H9 (cell line): ENCODE measurements at regions not wholly inside any gene's neighbourhood (a gene's known extent, or its start where the extent isn't known, plus 50 kb on each side); places are given as distances from the start of the nearest gene placed in this dataset.

ENCODE experiments used
- DNase-seq: peaks from one replicate; pipeline ENCODE4 v3.0.0-alpha.2; 2017
- H2AFZ ChIP-seq: one replicate; pipeline ENCODE4 v1.6.1; 2013; ENCODE audit warnings: mild to moderate bottlenecking, low read length, control low read depth, moderate library complexity
- H2AK5ac ChIP-seq: 2 replicates; pipeline ENCODE4 v1.6.1; 2013; ENCODE audit warnings: low read length, control low read depth, mixed read lengths; ENCODE audit not compliant: insufficient read length
- H2BK120ac ChIP-seq: one replicate; pipeline ENCODE4 v1.6.1; 2013; ENCODE audit warnings: low read depth, mild to moderate bottlenecking, low read length, control low read depth, inconsistent platforms; ENCODE audit not compliant: poor library complexity, severe bottlenecking
- H2BK12ac ChIP-seq: 2 replicates; pipeline ENCODE4 v1.6.1; 2013; ENCODE audit warnings: low read length, control low read depth, mixed read lengths, low read depth; ENCODE audit not compliant: insufficient read length
- H2BK15ac ChIP-seq: 2 replicates; pipeline ENCODE4 v1.6.1; 2013; ENCODE audit warnings: low read depth, low read length, control low read depth
- H2BK20ac ChIP-seq: one replicate; pipeline ENCODE4 v1.6.1; 2013; ENCODE audit warnings: low read depth, mild to moderate bottlenecking, low read length, control low read depth, inconsistent platforms; ENCODE audit not compliant: poor library complexity, severe bottlenecking
- H2BK5ac ChIP-seq: 2 replicates; pipeline ENCODE4 v1.6.1; 2013; ENCODE audit warnings: low read length, control low read depth, mixed read lengths; ENCODE audit not compliant: insufficient read length
- H3K14ac ChIP-seq: 2 replicates; pipeline ENCODE4 v1.6.1; 2013; ENCODE audit warnings: low read length, control low read depth; ENCODE audit not compliant: insufficient read depth
- H3K18ac ChIP-seq: 2 replicates; pipeline ENCODE4 v1.6.1; 2013; ENCODE audit warnings: low read depth, mild to moderate bottlenecking, mixed read lengths, low read length, control low read depth; ENCODE audit not compliant: insufficient read length
- H3K23ac ChIP-seq: 2 replicates; pipeline ENCODE4 v1.6.1; 2013; ENCODE audit warnings: low read length, control low read depth, mixed read lengths, low read depth; ENCODE audit not compliant: insufficient read length
- H3K23me2 ChIP-seq: 2 replicates; pipeline ENCODE4 v1.6.1; 2013; ENCODE audit warnings: low read depth, mild to moderate bottlenecking, mixed read lengths, low read length, control low read depth; ENCODE audit not compliant: insufficient read length, poor library complexity, severe bottlenecking
- H3K27ac ChIP-seq: 2 replicates; pipeline ENCODE4 v1.5.1; 2013; ENCODE audit warnings: low read length, control low read depth, mixed read lengths, low read depth; ENCODE audit not compliant: insufficient read length
- H3K27me3 ChIP-seq: 2 replicates; pipeline ENCODE4 v1.6.1; 2013; ENCODE audit warnings: low read length, control low read depth, inconsistent platforms; ENCODE audit not compliant: insufficient read depth
- H3K4ac ChIP-seq: 2 replicates; pipeline ENCODE4 v1.6.1; 2013; ENCODE audit warnings: low read depth, mild to moderate bottlenecking, control low read depth, inconsistent platforms, low read length, moderate library complexity
- H3K4me1 ChIP-seq: 2 replicates; pipeline ENCODE4 v1.6.1; 2013; ENCODE audit warnings: low read length, control low read depth, inconsistent platforms; ENCODE audit not compliant: insufficient read depth
- H3K4me2 ChIP-seq: 2 replicates; pipeline ENCODE4 v1.6.1; 2013; ENCODE audit warnings: low read length, control low read depth, mixed read lengths; ENCODE audit not compliant: insufficient read length, insufficient read depth
- H3K56ac ChIP-seq: 2 replicates; pipeline ENCODE4 v1.6.1; 2013; ENCODE audit warnings: low read depth, mild to moderate bottlenecking, mixed read lengths, low read length, control low read depth; ENCODE audit not compliant: insufficient read length
- H3K79me1 ChIP-seq: 2 replicates; pipeline ENCODE4 v1.6.1; 2013; ENCODE audit warnings: low read depth, mild to moderate bottlenecking, moderate library complexity, low read length, control low read depth, inconsistent platforms; ENCODE audit not compliant: insufficient read depth, poor library complexity, severe bottlenecking
- H3K79me2 ChIP-seq: 2 replicates; pipeline ENCODE4 v1.6.1; 2013; ENCODE audit warnings: low read length, control low read depth, inconsistent platforms; ENCODE audit not compliant: insufficient read depth
- H3K9ac ChIP-seq: 2 replicates; pipeline ENCODE4 v1.6.1; 2013; ENCODE audit warnings: low read length, control low read depth, mixed read lengths; ENCODE audit not compliant: insufficient read length; ENCODE audit errors: extremely low read depth
- H3K9me3 ChIP-seq: one replicate; pipeline ENCODE4 v1.6.1; 2013; ENCODE audit warnings: low read depth, low read length, inconsistent platforms; ENCODE audit not compliant: control insufficient read depth
- H3T11ph ChIP-seq: one replicate; pipeline ENCODE4 v1.6.1; 2013; ENCODE audit warnings: mild to moderate bottlenecking, low read length, control low read depth, inconsistent platforms
- H4K20me1 ChIP-seq: one replicate; pipeline ENCODE4 v1.6.1; 2013; ENCODE audit not compliant: control insufficient read depth, insufficient read length, insufficient read depth
- H4K5ac ChIP-seq: 2 replicates; pipeline ENCODE4 v1.6.1; 2013; ENCODE audit warnings: low read depth, mild to moderate bottlenecking, mixed read lengths, low read length, control low read depth; ENCODE audit not compliant: insufficient read length
- H4K8ac ChIP-seq: replicated peaks from 2 replicates; pipeline ENCODE4 v1.6.1; 2013; ENCODE audit warnings: low read length, control low read depth, mixed read lengths, low read depth; ENCODE audit not compliant: insufficient read length
- H4K91ac ChIP-seq: 2 replicates; pipeline ENCODE4 v1.6.1; 2013; ENCODE audit warnings: low read depth, mild to moderate bottlenecking, moderate library complexity, mixed read lengths, low read length, control low read depth; ENCODE audit not compliant: insufficient read length
- H3K27ac Mint-ChIP-seq, 3 experiments: 2 replicates in 2 of 3; 3 replicates in 1 of 3; pipeline ENCODE4 v1.8.0; 2020 to 2021; ENCODE audit warnings: mixed read lengths in 3 of 3, mild to moderate bottlenecking in 1 of 3, moderate library complexity in 1 of 3
- H3K27me3 Mint-ChIP-seq: 2 replicates; pipeline ENCODE4 v1.8.0; 2021; ENCODE audit warnings: low read depth, mild to moderate bottlenecking, moderate library complexity, mixed read lengths
- H3K36me3 Mint-ChIP-seq, 3 experiments: 2 replicates in 2 of 3; 3 replicates in 1 of 3; pipeline ENCODE4 v1.8.0; 2020 to 2021; ENCODE audit warnings: low read depth in 3 of 3, mixed read lengths in 3 of 3; ENCODE audit not compliant: insufficient read depth in 1 of 3
- H3K4me1 Mint-ChIP-seq, 2 experiments: 2 replicates each; pipeline ENCODE4 v1.8.0; 2020; ENCODE audit warnings: mixed read lengths in 2 of 2
- H3K4me3 Mint-ChIP-seq, 2 experiments: 2 replicates in 1 of 2; 3 replicates in 1 of 2; pipeline ENCODE4 v1.8.0; 2020 to 2021; ENCODE audit warnings: mild to moderate bottlenecking in 2 of 2, mixed read lengths in 2 of 2, moderate library complexity in 1 of 2
- H3K9me3 Mint-ChIP-seq, 2 experiments: 2 replicates in 1 of 2; 3 replicates in 1 of 2; pipeline ENCODE4 v1.8.0; 2020; ENCODE audit warnings: mild to moderate bottlenecking in 2 of 2, mixed read lengths in 2 of 2, moderate library complexity in 1 of 2
- CTCF ChIP-seq: fragments of 200-600 bp; sonication (generic); conservative IDR thresholded peaks from 3 replicates; pipeline ENCODE4 v1.8.0; 2021; ENCODE audit warnings: antibody characterized with exemption, mild to moderate bottlenecking
- WGBS: extraction: QIAGEN DNeasy Blood & Tissue Kit; methylation state at CpG from one replicate; pipeline ENCODE4 v1.1.7; 2013; ENCODE audit warnings: missing lambda C conversion rate, low lambda C conversion rate, mixed read lengths; ENCODE audit not compliant: insufficient read length; ENCODE audit errors: extremely low coverage; 5-methylcytosine and 5-hydroxymethylcytosine counted together

GRCh38 chr12:84308211-84308610 lies 604.4 kb downstream of the SLC6A15 start:
- Histone ChIP-seq H3K23me2 (no peaks in the 10 kb centered on the region), H2BK12ac (no peak overlapping the region), H3K79me2 (no peaks in the 10 kb centered on the region), H3K4me1 (no peaks in the 10 kb centered on the region), H4K8ac (no peak overlapping the region), H3T11ph (no peak overlapping the region), H3K18ac (no peak overlapping the region), H3K14ac (no peak overlapping the region), H3K27me3 (no peaks in the 10 kb centered on the region), H3K23ac (no peak overlapping the region), H4K5ac (no peak overlapping the region), H2AFZ (no peak overlapping the region), H2BK15ac (no peak overlapping the region), H3K4ac (no peak overlapping the region), H3K9me3 (no peaks in the 10 kb centered on the region), H3K56ac (no peak overlapping the region), H3K79me1 (no peaks in the 10 kb centered on the region), H4K91ac (no peak overlapping the region), H2BK5ac (no peak overlapping the region), H2BK20ac (no peak overlapping the region), H2BK120ac (no peak overlapping the region), H2AK5ac (no peak overlapping the region), H3K4me2 (no peak overlapping the region), H4K20me1 (no peaks in the 10 kb centered on the region), H3K9ac (no peak overlapping the region), H3K27ac (no peak overlapping the region)
- Mint-ChIP-seq H3K36me3 (no peaks in the 10 kb centered on the region; a peak in 1 of 7 replicates), H3K4me3 (no peak overlapping the region), H3K27me3 (no peaks in the 10 kb centered on the region), H3K4me1 (no peaks in the 10 kb centered on the region), H3K27ac (no peak overlapping the region), H3K9me3 (no peaks in the 10 kb centered on the region)
- no peak for TF ChIP-seq CTCF
- DNase-seq = no peak
- WGBS = no CpG with 5 or more reads among the region's 1 CpG
